ENCODE measurements at regions not wholly inside any gene's neighbourhood (a gene's known extent, or its start where the extent isn't known, plus 50 kb on each side); places are given as distances from the start of the nearest gene placed in this dataset.

DNA sequence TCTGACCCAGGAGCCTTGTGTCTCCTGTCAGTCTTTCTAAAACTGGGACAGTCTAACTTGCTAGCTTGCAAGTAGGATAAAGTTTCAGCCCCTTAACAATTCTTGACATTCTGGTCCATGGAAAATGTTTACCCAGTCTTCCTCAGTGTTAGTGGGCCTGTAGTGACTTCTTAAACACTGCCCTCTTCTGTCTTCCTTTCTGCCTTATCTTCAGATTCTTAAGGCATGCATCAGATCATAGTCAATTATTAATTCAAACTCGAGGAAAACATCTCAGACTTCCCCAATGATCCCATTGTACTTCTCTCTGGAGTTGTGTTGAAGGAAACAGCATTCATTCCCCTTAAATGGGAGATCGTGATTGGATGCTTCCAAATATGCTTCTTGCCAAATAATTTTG lies 1199.8 kb downstream of the DTWD2 start:
- TF ChIP-seq, protein P1, sequence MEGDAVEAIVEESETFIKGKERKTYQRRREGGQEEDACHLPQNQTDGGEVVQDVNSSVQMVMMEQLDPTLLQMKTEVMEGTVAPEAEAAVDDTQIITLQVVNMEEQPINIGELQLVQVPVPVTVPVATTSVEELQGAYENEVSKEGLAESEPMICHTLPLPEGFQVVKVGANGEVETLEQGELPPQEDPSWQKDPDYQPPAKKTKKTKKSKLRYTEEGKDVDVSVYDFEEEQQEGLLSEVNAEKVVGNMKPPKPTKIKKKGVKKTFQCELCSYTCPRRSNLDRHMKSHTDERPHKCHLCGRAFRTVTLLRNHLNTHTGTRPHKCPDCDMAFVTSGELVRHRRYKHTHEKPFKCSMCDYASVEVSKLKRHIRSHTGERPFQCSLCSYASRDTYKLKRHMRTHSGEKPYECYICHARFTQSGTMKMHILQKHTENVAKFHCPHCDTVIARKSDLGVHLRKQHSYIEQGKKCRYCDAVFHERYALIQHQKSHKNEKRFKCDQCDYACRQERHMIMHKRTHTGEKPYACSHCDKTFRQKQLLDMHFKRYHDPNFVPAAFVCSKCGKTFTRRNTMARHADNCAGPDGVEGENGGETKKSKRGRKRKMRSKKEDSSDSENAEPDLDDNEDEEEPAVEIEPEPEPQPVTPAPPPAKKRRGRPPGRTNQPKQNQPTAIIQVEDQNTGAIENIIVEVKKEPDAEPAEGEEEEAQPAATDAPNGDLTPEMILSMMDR (IDR thresholded peaks at IDR 0.05 in 8 of 11, conservative IDR thresholded peaks at IDR 0.05 in 3 of 11), result no peak
- TF ChIP-seq POLR2A (IDR thresholded peaks at IDR 0.05) (no peak), POLR2AphosphoS5 (IDR thresholded peaks at IDR 0.05) (no peak)
- WGBS, 5 donors, result 40 to 69% (median 46%) methylated on average over 2 of the region's 2 CpGs
- no peaks in the 10 kb centered on the region for H3K9me3 ChIP-seq

DNA sequence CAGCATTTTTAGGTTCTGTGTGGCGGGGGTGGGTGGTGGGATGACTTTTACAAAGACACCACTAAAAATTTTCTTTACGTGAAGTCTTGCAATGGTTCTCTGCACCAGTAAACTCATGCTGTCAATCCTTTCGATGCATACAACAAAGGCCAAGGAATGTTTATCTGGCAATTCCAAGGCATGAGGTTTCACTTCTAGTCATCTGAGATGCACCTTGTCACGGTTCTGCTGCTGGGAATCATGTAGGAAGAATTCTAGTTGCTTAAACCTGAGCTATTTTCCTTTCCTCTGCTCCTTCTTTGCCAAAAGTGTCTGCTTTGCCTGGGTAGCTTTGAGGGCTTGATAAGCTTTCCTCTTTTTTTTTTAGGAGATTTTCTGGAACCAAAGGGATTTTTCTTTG lies 1204.5 kb upstream of the SEMA6A start:
- intact Hi-C loops (cut with DNase I; ENCODE audit: low total_unique reads), result no loop called here
- Histone ChIP-seq H3K27ac (no peak overlapping the region), H3K27me3 (replicated peaks in 1 of 7) (no peaks in the 10 kb centered on the region), H3K4me3 (no peak overlapping the region), H3K9me3 (peaks cover 0 to 26% (median 14%) of the 10 kb centered on the region in 8 donors), H3K4me1 (no peaks in the 10 kb centered on the region), H3K36me3 (no peaks in the 10 kb centered on the region)
- TF ChIP-seq, protein P1 (IDR thresholded peaks at IDR 0.05 in 8 of 11, conservative IDR thresholded peaks at IDR 0.05 in 3 of 11), result no peak
- TF ChIP-seq POLR2A (IDR thresholded peaks at IDR 0.05) (no peak), POLR2AphosphoS5 (IDR thresholded peaks at IDR 0.05) (no peak)
- WGBS, 5 donors, result 79 to 94% (median 87%) methylated on average over 4 of the region's 4 CpGs
- no peak for DNase-seq

More for the DNA sequence above, 1199.8 kb downstream of the DTWD2 start:
- Histone ChIP-seq H3K4me3 (no peak overlapping the region), H3K27me3 (replicated peaks in 1 of 7) (no peaks in the 10 kb centered on the region), H3K4me1 (no peaks in the 10 kb centered on the region), H3K27ac (no peak overlapping the region), H3K36me3 (no peaks in the 10 kb centered on the region)
- no peak for DNase-seq
- intact Hi-C loops (cut with DNase I; ENCODE audit: low total_unique reads), result no loop called here

DNA sequence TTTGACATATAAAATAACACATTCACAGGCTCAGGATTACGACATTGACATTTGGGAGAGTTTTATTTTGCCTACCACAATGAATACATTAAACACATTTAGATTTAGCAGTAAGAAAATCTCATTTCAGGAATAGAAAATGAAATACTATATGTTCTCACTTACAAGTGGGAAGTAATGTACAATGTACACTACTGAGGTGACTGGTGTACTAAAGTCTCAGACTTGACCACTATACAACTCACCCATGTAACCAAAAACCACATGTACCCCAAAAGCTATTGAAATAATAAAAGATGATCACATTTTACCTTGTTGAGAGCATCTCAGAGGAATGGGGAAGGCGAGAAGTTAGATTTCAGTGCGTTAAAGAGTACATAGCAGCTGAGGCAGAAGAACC lies 1202.4 kb upstream of the SEMA6A start:
- WGBS, 5 donors, result 82 to 85% (median 84%) methylated on average over 3 of the region's 3 CpGs
- no peak for DNase-seq
- no peak overlapping the region for H3K27ac ChIP-seq
- peaks cover 0 to 40% (median 23%) of the 10 kb centered on the region in 8 donors for H3K9me3 ChIP-seq
- H3K4me1 ChIP-seq, result no peaks in the 10 kb centered on the region
- intact Hi-C loops (cut with DNase I; ENCODE audit: low total_unique reads), result no loop called here
- TF ChIP-seq POLR2AphosphoS5 (IDR thresholded peaks at IDR 0.05) (no peak), POLR2A (IDR thresholded peaks at IDR 0.05) (no peak)
- TF ChIP-seq, protein P1 (IDR thresholded peaks at IDR 0.05 in 8 of 11, conservative IDR thresholded peaks at IDR 0.05 in 3 of 11), result no peak
- H3K4me3 ChIP-seq, result no peak overlapping the region
- no peaks in the 10 kb centered on the region for H3K27me3 ChIP-seq (replicated peaks in 1 of 7)
- no peaks in the 10 kb centered on the region for H3K36me3 ChIP-seq

DNA sequence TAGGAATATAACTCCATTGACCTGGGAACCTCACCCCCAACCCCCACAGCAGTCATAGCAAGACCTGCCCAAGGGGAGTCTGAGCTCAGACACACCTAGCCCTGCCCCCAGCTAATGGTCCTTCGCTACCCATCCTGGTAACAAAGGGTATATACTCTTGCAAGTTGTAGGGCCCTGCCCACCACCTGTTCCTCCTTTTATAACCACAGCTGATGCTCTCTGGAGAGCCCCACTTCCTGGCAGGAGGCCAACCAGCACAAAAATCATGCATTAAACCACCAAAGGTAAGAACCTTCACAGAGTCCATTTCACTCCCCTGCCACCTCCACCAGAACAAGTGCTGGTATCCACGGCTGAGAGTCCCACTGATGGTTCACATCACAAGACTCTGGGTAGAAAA lies 1195.3 kb upstream of the SEMA6A start:
- TF ChIP-seq POLR2AphosphoS5 (IDR thresholded peaks at IDR 0.05), result no peak

DNA sequence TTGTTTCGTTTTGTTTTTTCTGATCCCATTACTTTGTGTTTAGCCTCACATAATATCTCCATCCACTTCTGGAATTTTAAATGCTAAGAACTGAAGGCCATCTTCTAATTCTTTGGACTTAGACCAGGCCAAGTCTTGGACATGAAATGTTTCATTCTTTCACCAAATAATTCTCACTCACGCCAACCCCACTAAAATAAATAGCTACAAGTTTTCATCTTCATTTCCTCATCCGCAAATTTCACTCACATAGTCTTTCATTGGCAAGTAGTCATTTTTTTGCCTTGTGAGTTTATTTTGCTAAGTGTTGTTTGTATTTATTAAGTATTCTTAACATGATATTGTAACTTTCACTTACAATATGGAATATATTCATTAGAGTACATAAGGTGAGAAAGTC lies 1188.6 kb upstream of the SEMA6A start:
- H3K9me3 ChIP-seq, result peaks cover 0 to under 1% (median 0%) of the 10 kb centered on the region in 8 donors
- TF ChIP-seq POLR2AphosphoS5 (IDR thresholded peaks at IDR 0.05) (no peak), POLR2A (IDR thresholded peaks at IDR 0.05) (no peak)
- TF ChIP-seq, protein P1 (IDR thresholded peaks at IDR 0.05 in 8 of 11, conservative IDR thresholded peaks at IDR 0.05 in 3 of 11), result no peak
- no peak overlapping the region for H3K27ac ChIP-seq
- H3K27me3 ChIP-seq (replicated peaks in 1 of 7), result no peaks in the 10 kb centered on the region
- WGBS, 5 donors, result 62 to 85% (median 76%) methylated on average over 3 of the region's 3 CpGs
- H3K4me3 ChIP-seq, result no peak overlapping the region
- intact Hi-C loops (cut with DNase I; ENCODE audit: low total_unique reads), result no loop called here
- H3K4me1 ChIP-seq, result peaks cover 0 to 3% (median 0%) of the 10 kb centered on the region in 6 donors
- DNase-seq, result no peak
- no peaks in the 10 kb centered on the region for H3K36me3 ChIP-seq

More for the DNA sequence above, 1195.3 kb upstream of the SEMA6A start:
- H3K4me1 ChIP-seq, result no peaks in the 10 kb centered on the region
- H3K36me3 ChIP-seq, result no peaks in the 10 kb centered on the region
- H3K27ac ChIP-seq, result no peak overlapping the region
- H3K4me3 ChIP-seq, result no peak overlapping the region
- no peaks in the 10 kb centered on the region for H3K27me3 ChIP-seq (replicated peaks in 1 of 7)
- intact Hi-C loops (cut with DNase I; ENCODE audit: low total_unique reads), result no loop called here
- WGBS, 5 donors, result 57 to 92% (median 84%) methylated on average over 2 of the region's 2 CpGs
- peaks cover 0 to 43% (median 15%) of the 10 kb centered on the region in 8 donors for H3K9me3 ChIP-seq
- no peak for DNase-seq

All from spleen (tissue), 11 donors.